HEK293 (cell line): ENCODE measurements at regions not wholly inside any gene's neighbourhood (a gene's known extent, or its start where the extent isn't known, plus 50 kb on each side); places are given as distances from the start of the nearest gene placed in this dataset.

Source experiments
- ZNF664 ChIP-seq: fragments of 450-650 bp; formaldehyde crosslinking; IDR thresholded peaks from 2 replicates; pipeline ENCODE4 v1.5.1; 2016; ENCODE audit warnings: missing biosample characterization, missing genetic modification characterization
- TF ChIP-seq, protein P1 (sequence below): fragments of 450-650 bp; formaldehyde crosslinking; IDR thresholded peaks from 2 replicates; pipeline ENCODE4 v1.5.1; 2016; ENCODE audit warnings: missing biosample characterization, missing genetic modification characterization
- TF ChIP-seq, protein P2 (sequence below): fragments of 450-650 bp; formaldehyde crosslinking; IDR thresholded peaks from 2 replicates; pipeline ENCODE4 v1.5.1; 2016; ENCODE audit warnings: missing biosample characterization, missing genetic modification characterization
- TF ChIP-seq, protein P3 (sequence below): fragments of 450-650 bp; IDR thresholded peaks from 2 replicates; pipeline ENCODE4 v1.5.1; 2018; ENCODE audit warnings: missing biosample characterization, missing genetic modification characterization

DNA sequence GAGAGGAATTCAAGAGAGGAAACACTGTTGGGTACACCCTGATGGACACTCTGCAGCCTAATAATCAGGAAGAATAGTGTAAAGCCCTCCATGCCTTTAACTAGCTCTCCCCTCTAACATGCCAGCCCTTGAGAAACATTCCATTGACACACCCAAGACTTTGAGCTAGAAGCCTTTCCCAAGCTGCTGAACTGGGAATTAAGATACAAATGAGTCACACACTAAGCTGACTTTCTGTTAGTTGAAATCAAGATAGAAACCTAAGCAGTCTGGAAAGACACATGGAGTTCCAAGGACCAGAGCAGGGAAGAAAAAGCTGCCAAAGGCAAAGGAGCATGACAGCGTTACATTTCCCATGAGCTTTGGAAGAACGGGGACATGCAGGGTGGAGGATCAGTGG lies 380.8 kb downstream of the NPHP4 start:
- TF ChIP-seq, protein P1, sequence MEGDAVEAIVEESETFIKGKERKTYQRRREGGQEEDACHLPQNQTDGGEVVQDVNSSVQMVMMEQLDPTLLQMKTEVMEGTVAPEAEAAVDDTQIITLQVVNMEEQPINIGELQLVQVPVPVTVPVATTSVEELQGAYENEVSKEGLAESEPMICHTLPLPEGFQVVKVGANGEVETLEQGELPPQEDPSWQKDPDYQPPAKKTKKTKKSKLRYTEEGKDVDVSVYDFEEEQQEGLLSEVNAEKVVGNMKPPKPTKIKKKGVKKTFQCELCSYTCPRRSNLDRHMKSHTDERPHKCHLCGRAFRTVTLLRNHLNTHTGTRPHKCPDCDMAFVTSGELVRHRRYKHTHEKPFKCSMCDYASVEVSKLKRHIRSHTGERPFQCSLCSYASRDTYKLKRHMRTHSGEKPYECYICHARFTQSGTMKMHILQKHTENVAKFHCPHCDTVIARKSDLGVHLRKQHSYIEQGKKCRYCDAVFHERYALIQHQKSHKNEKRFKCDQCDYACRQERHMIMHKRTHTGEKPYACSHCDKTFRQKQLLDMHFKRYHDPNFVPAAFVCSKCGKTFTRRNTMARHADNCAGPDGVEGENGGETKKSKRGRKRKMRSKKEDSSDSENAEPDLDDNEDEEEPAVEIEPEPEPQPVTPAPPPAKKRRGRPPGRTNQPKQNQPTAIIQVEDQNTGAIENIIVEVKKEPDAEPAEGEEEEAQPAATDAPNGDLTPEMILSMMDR (tag by site-specific recombination): no peak
- TF ChIP-seq, protein P2, sequence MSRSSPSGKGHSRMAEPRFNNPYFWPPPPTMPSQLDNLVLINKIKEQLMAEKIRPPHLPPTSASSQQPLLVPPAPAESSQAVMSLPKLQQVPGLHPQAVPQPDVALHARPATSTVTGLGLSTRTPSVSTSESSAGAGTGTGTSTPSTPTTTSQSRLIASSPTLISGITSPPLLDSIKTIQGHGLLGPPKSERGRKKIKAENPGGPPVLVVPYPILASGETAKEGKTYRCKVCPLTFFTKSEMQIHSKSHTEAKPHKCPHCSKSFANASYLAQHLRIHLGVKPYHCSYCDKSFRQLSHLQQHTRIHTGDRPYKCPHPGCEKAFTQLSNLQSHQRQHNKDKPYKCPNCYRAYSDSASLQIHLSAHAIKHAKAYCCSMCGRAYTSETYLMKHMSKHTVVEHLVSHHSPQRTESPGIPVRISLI (tag by site-specific recombination): no peak
- TF ChIP-seq, protein P3, sequence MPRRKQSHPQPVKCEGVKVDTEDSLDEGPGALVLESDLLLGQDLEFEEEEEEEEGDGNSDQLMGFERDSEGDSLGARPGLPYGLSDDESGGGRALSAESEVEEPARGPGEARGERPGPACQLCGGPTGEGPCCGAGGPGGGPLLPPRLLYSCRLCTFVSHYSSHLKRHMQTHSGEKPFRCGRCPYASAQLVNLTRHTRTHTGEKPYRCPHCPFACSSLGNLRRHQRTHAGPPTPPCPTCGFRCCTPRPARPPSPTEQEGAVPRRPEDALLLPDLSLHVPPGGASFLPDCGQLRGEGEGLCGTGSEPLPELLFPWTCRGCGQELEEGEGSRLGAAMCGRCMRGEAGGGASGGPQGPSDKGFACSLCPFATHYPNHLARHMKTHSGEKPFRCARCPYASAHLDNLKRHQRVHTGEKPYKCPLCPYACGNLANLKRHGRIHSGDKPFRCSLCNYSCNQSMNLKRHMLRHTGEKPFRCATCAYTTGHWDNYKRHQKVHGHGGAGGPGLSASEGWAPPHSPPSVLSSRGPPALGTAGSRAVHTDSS (tag by site-specific recombination): no peak
- TF ChIP-seq ZNF664 (tag by site-specific recombination): no peak
